ENCODE measurements at regions not wholly inside any gene's neighbourhood (a gene's known extent, or its start where the extent isn't known, plus 50 kb on each side); places are given as distances from the start of the nearest gene placed in this dataset.

GRCh38 chr3:174424656-174425055, 434.5 kb upstream of the NAALADL2 start:
- FAIRE-seq = no peak
- H3K9ac ChIP-seq (replicated peaks; ENCODE audit: extremely low read depth, insufficient read depth, low read length) = no peak overlapping the region

More at GRCh38 chr3:174424656-174425055, 434.5 kb upstream of the NAALADL2 start:
- no TSS peak for BruUV-seq (replicated peaks)
- Histone ChIP-seq H3K9me1 (replicated peaks; ENCODE audit: control insufficient read depth, extremely low read depth, insufficient read depth, low read length) (no peaks in the 10 kb centered on the region), H3K36me3 (ENCODE audit: control insufficient read depth in 2 of 2, extremely low read depth in 1 of 2, insufficient read depth in 2 of 2, low read length in 2 of 2) (no peaks in the 10 kb centered on the region), H3K4me2 (ENCODE audit: insufficient read depth, low read length) (no peak overlapping the region), H3K4me3 (replicated peaks in 1 of 3; ENCODE audit: insufficient read depth in 1 of 3, low read depth in 1 of 3, low read length in 3 of 3) (no peak overlapping the region), H3K4me1 (ENCODE audit: control insufficient read depth, extremely low read depth, insufficient read depth, low read length) (no peaks in the 10 kb centered on the region), H4K20me1 (replicated peaks; ENCODE audit: control insufficient read depth, extremely low read depth, insufficient read depth, low read length) (no peaks in the 10 kb centered on the region), H3K79me2 (ENCODE audit: control insufficient read depth, insufficient read depth, low read length) (no peaks in the 10 kb centered on the region), H3K9me3 (replicated peaks; ENCODE audit: control insufficient read depth, insufficient read depth, low read length) (no peaks in the 10 kb centered on the region), H2AFZ (ENCODE audit: low read depth, low read length) (no peak overlapping the region), H3K27ac (ENCODE audit: insufficient read depth, low read depth, low read length) (no peak overlapping the region), H3K27me3 (ENCODE audit: control insufficient read depth in 2 of 2, insufficient read depth in 2 of 2, low read length in 2 of 2) (no peaks in the 10 kb centered on the region)
- ChIA-PET POLR2A (no interaction called here), CTCF (no interaction called here)
- dilution Hi-C loops (cut with MboI; ENCODE audit: extremely low pct_ligation_motif_present, low sequenced_read_pairs) = no loop called here
- no peak for TF ChIP-seq GATA2 (IDR thresholded peaks at IDR 0.05; ENCODE audit: insufficient read depth, insufficient read length, low read depth, low read length)
- TF ChIP-seq MAX (IDR thresholded peaks at IDR 0.05; ENCODE audit: insufficient read depth, insufficient read length) = no peak
- no peak for TF ChIP-seq CTCF (IDR thresholded peaks at IDR 0.05; ENCODE audit: extremely low read depth in 1 of 2, insufficient read depth in 1 of 2, low read depth in 1 of 2, low read length in 2 of 2)
- TF ChIP-seq POLR2AphosphoS5 (IDR thresholded peaks at IDR 0.05; ENCODE audit: insufficient read depth, low read depth, low read length) = no peak
- TF ChIP-seq EZH2 (IDR thresholded peaks at IDR 0.05; ENCODE audit: borderline replicate concordance, low read depth, low read length, severe bottlenecking) = no peak
- no peak for TF ChIP-seq JUN (IDR thresholded peaks at IDR 0.05; ENCODE audit: borderline replicate concordance, insufficient read depth, insufficient read length, low read depth)
- TF ChIP-seq POLR2A (IDR thresholded peaks at IDR 0.05; ENCODE audit: low read depth, low read length) = no peak
- TF ChIP-seq MYC (IDR thresholded peaks at IDR 0.05; ENCODE audit: low read depth, low read length) = no peak
- TF ChIP-seq FOS (IDR thresholded peaks at IDR 0.05; ENCODE audit: borderline replicate concordance, insufficient read depth, low read length) = no peak
- DNase-seq (ENCODE audit: low read depth, low spot score) = no peak
- intact Hi-C loops (cut with micrococcal nuclease) = no loop called here

Measured in endothelial cell of umbilical vein (primary cell).